ENCODE measurements at regions not wholly inside any gene's neighbourhood (a gene's known extent, or its start where the extent isn't known, plus 50 kb on each side); places are given as distances from the start of the nearest gene placed in this dataset.

DNA sequence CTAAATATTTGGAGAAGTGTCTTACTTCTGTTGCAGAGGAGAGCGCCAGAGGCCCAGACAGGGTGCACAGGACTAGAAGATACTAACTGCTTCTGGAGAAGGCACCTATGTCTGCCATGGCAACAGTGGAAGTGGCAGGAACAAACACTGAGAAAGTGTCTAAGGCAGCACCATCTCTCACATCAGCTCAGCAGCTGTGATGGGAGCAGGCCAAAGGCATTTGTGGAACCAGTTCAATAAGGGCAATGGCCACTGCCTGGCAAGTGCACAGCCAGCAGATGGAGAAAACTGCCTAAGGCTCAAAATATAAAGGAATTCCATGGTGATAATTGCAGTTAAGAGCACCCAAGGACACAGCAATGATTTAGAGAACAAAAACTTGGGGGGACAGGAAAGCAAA, 563.0 kb upstream of the CCDC54 start:
- DNase-seq (ENCODE audit: low read depth) = no peak
- H3K9me3 ChIP-seq (ENCODE audit: control insufficient read depth, low read length) = no peaks in the 10 kb centered on the region

DNA sequence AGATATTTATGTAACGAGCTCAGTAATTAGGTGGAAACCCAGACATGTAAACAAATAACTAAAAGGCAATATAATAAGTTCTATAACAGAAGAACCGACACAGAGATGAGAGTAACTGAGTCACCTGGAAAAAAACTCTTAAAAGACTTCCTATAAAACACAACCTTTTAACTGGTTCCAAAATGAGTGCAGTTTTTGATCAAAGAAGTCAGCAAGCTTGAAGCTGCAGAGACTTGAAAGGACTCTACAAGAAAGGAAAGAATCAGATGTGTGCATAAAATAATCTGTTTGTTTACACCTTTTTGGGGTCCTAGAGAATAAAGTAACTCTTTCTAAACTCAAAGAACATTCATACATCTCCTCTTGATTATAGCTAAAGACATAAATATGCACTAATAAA, 560.4 kb upstream of the CCDC54 start:
- Histone ChIP-seq H3K27me3 (replicated peaks; ENCODE audit: control insufficient read depth, insufficient read depth, low read length) (no peaks in the 10 kb centered on the region), H3K36me3 (ENCODE audit: control insufficient read depth, insufficient read depth, low read length, severe bottlenecking) (no peaks in the 10 kb centered on the region), H3K9me3 (ENCODE audit: control insufficient read depth, low read length) (no peaks in the 10 kb centered on the region), H3K9ac (ENCODE audit: low read length) (no peak overlapping the region), H3K4me3 (ENCODE audit: low read length) (no peak overlapping the region), H3K4me1 (ENCODE audit: control insufficient read depth, insufficient read depth, low read length) (peaks cover 14% of the 10 kb centered on the region)
- no peak for DNase-seq (ENCODE audit: low read depth)

More for the DNA sequence above, 563.0 kb upstream of the CCDC54 start:
- Histone ChIP-seq H3K9ac (ENCODE audit: low read length) (no peak overlapping the region), H3K4me1 (ENCODE audit: control insufficient read depth, insufficient read depth, low read length) (peaks cover 37% of the 10 kb centered on the region), H3K36me3 (ENCODE audit: control insufficient read depth, insufficient read depth, low read length, severe bottlenecking) (no peaks in the 10 kb centered on the region), H3K4me3 (ENCODE audit: low read length) (no peak overlapping the region), H3K27me3 (replicated peaks; ENCODE audit: control insufficient read depth, insufficient read depth, low read length) (no peaks in the 10 kb centered on the region)

GRCh38 chr3:106817706-106818105, 559.5 kb upstream of the CCDC54 start:
- Histone ChIP-seq H3K4me1 (ENCODE audit: control insufficient read depth, insufficient read depth, low read length) (peaks cover 14% of the 10 kb centered on the region), H3K4me3 (ENCODE audit: low read length) (no peak overlapping the region), H3K9me3 (ENCODE audit: control insufficient read depth, low read length) (no peaks in the 10 kb centered on the region), H3K27me3 (replicated peaks; ENCODE audit: control insufficient read depth, insufficient read depth, low read length) (no peaks in the 10 kb centered on the region), H3K9ac (ENCODE audit: low read length) (no peak overlapping the region), H3K36me3 (ENCODE audit: control insufficient read depth, insufficient read depth, low read length, severe bottlenecking) (no peaks in the 10 kb centered on the region)
- DNase-seq (ENCODE audit: low read depth) = no peak

DNA sequence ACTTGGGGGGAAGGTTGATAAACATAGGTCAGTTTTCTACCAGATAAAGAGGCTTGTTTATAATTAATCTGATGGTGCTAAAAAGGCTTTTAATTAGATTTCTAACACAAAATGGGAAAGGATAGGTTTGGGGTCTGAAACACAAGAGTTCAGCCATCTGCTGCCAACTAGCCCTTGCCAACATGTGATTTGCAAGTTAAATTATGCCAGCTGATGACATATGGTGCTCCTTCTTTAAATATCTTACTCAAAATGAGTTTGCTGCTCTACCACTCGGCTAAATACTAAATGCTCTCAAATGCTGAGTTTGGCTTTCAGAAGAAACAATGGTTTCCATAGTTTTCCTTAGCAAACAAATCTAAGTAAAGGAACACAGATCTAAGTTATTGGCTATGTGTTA, 557.8 kb upstream of the CCDC54 start:
- H3K9me3 ChIP-seq (ENCODE audit: control insufficient read depth, low read length) = no peaks in the 10 kb centered on the region
- no peak for DNase-seq (ENCODE audit: low read depth)
- H3K27me3 ChIP-seq (replicated peaks; ENCODE audit: control insufficient read depth, insufficient read depth, low read length) = no peaks in the 10 kb centered on the region
- H3K4me1 ChIP-seq (ENCODE audit: control insufficient read depth, insufficient read depth, low read length) = peaks cover 3% of the 10 kb centered on the region
- H3K36me3 ChIP-seq (ENCODE audit: control insufficient read depth, insufficient read depth, low read length, severe bottlenecking) = no peaks in the 10 kb centered on the region
- no peak overlapping the region for H3K9ac ChIP-seq (ENCODE audit: low read length)
- no peak overlapping the region for H3K4me3 ChIP-seq (ENCODE audit: low read length)

DNA sequence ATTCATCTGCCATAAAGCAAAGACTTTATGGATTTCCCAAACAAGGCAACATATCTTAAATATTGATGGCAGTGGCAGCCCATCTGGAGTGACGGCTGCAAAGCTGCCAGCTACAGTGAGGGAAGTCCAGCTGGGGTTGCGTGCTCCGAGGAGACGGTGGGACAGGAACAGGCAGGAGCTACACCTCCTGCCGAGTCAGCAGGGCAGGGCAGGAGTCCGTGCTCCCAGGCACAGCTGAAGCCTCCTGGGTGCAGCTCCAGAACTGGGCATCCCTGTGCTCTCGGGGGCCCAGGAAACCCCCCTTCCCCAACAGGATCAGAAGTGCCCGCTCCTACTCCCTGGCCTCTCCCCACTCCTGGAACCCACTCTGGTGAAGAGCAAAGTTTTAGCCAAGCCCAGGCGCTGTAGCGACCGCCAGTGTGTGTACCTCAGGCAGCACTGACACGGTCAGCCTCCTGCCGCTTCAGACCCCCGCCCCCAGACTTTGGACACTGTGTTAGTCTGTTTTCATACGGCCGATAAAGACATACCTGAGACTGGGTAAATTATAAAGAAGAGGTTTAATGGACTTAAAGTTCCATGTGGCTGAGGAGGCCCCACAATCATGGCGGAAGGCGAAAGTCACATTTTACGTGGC, 556.4 kb upstream of the CCDC54 start:
- Histone ChIP-seq H3K4me3 (ENCODE audit: low read length) (no peak overlapping the region), H3K9me3 (ENCODE audit: control insufficient read depth, low read length) (no peaks in the 10 kb centered on the region), H3K9ac (ENCODE audit: low read length) (no peak overlapping the region), H3K27me3 (replicated peaks; ENCODE audit: control insufficient read depth, insufficient read depth, low read length) (no peaks in the 10 kb centered on the region), H3K36me3 (ENCODE audit: control insufficient read depth, insufficient read depth, low read length, severe bottlenecking) (no peaks in the 10 kb centered on the region), H3K4me1 (ENCODE audit: control insufficient read depth, insufficient read depth, low read length) (peaks cover 14% of the 10 kb centered on the region)
- no peak for DNase-seq (ENCODE audit: low read depth)

DNA sequence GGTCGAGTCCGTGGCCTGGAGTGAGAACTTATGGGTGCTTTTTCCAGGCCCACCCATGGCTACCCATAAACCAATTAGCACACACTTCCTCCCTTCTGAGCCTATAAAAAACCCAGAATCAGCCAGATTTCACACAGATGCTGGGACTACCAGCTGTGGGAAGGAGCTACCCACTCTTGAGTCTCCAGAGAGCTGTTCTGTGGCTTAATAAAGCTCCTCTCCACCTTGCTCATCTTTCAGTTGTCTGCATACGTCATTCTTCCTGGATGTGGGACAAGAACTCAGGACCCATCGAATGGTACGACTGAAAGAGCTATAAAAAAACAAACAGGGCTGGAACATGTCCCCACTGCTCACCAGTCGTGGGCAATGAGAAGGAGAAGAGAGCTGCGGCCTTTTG, 555.4 kb upstream of the CCDC54 start:
- H3K36me3 ChIP-seq (ENCODE audit: control insufficient read depth, insufficient read depth, low read length, severe bottlenecking) = no peaks in the 10 kb centered on the region
- H3K4me1 ChIP-seq (ENCODE audit: control insufficient read depth, insufficient read depth, low read length) = peaks cover 22% of the 10 kb centered on the region
- DNase-seq (ENCODE audit: low read depth) = no peak
- no peaks in the 10 kb centered on the region for H3K9me3 ChIP-seq (ENCODE audit: control insufficient read depth, low read length)
- H3K4me3 ChIP-seq (ENCODE audit: low read length) = no peak overlapping the region
- H3K9ac ChIP-seq (ENCODE audit: low read length) = no peak overlapping the region
- H3K27me3 ChIP-seq (replicated peaks; ENCODE audit: control insufficient read depth, insufficient read depth, low read length) = no peaks in the 10 kb centered on the region

GRCh38 chr3:106822204-106822603, 555.0 kb upstream of the CCDC54 start:
- Histone ChIP-seq H3K36me3 (ENCODE audit: control insufficient read depth, insufficient read depth, low read length, severe bottlenecking) (no peaks in the 10 kb centered on the region), H3K9me3 (ENCODE audit: control insufficient read depth, low read length) (no peaks in the 10 kb centered on the region), H3K4me3 (ENCODE audit: low read length) (no peak overlapping the region), H3K27me3 (replicated peaks; ENCODE audit: control insufficient read depth, insufficient read depth, low read length) (no peaks in the 10 kb centered on the region), H3K4me1 (ENCODE audit: control insufficient read depth, insufficient read depth, low read length) (peaks cover 22% of the 10 kb centered on the region), H3K9ac (ENCODE audit: low read length) (no peak overlapping the region)
- DNase-seq (ENCODE audit: low read depth) = no peak

GRCh38 chr3:106823701-106824100, 553.5 kb upstream of the CCDC54 start:
- no peaks in the 10 kb centered on the region for H3K27me3 ChIP-seq (replicated peaks; ENCODE audit: control insufficient read depth, insufficient read depth, low read length)
- no peaks in the 10 kb centered on the region for H3K36me3 ChIP-seq (ENCODE audit: control insufficient read depth, insufficient read depth, low read length, severe bottlenecking)
- no peak overlapping the region for H3K9ac ChIP-seq (ENCODE audit: low read length)
- H3K4me3 ChIP-seq (ENCODE audit: low read length) = no peak overlapping the region
- no peak for DNase-seq (ENCODE audit: low read depth)
- no peaks in the 10 kb centered on the region for H3K9me3 ChIP-seq (ENCODE audit: control insufficient read depth, low read length)
- peaks cover 22% of the 10 kb centered on the region for H3K4me1 ChIP-seq (ENCODE audit: control insufficient read depth, insufficient read depth, low read length)

DNA sequence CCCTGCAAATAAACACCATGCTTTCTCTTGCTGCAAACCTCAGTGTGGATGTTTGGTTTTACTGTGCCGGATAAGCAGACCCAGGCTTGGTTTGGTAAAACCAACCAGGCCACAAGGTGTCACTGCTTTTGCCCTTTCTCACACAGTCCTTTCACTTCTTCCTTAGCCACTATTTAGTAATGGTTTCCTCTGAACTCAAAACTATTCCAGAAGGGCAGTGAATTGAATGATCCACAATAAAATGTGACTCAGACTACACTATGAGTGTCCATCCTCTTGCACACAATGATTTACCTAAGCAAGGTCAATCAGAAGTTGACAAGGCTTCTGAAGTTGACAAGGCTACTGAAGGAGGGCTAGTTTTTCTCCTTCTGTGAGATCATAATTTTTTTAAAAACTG, 552.4 kb upstream of the CCDC54 start:
- no peak overlapping the region for H3K4me3 ChIP-seq (ENCODE audit: low read length)
- H3K9me3 ChIP-seq (ENCODE audit: control insufficient read depth, low read length) = no peaks in the 10 kb centered on the region
- no peak overlapping the region for H3K9ac ChIP-seq (ENCODE audit: low read length)
- H3K27me3 ChIP-seq (replicated peaks; ENCODE audit: control insufficient read depth, insufficient read depth, low read length) = no peaks in the 10 kb centered on the region
- H3K4me1 ChIP-seq (ENCODE audit: control insufficient read depth, insufficient read depth, low read length) = peaks cover 22% of the 10 kb centered on the region
- H3K36me3 ChIP-seq (ENCODE audit: control insufficient read depth, insufficient read depth, low read length, severe bottlenecking) = no peaks in the 10 kb centered on the region
- peak; percentile 22 for DNase-seq (ENCODE audit: low read depth)

- Histone ChIP-seq H3K9me3 (ENCODE audit: control insufficient read depth, low read length) (no peaks in the 10 kb centered on the region), H3K27me3 (replicated peaks; ENCODE audit: control insufficient read depth, insufficient read depth, low read length) (no peaks in the 10 kb centered on the region), H3K36me3 (ENCODE audit: control insufficient read depth, insufficient read depth, low read length, severe bottlenecking) (no peaks in the 10 kb centered on the region), H3K4me1 (ENCODE audit: control insufficient read depth, insufficient read depth, low read length) (peaks cover 22% of the 10 kb centered on the region), H3K9ac (ENCODE audit: low read length) (no peak overlapping the region), H3K4me3 (ENCODE audit: low read length) (no peak overlapping the region)
- DNase-seq (ENCODE audit: low read depth) = peak; percentile 79
Observed at GRCh38 chr3:106825962-106826605, 551.2 kb upstream of the CCDC54 start.

DNA sequence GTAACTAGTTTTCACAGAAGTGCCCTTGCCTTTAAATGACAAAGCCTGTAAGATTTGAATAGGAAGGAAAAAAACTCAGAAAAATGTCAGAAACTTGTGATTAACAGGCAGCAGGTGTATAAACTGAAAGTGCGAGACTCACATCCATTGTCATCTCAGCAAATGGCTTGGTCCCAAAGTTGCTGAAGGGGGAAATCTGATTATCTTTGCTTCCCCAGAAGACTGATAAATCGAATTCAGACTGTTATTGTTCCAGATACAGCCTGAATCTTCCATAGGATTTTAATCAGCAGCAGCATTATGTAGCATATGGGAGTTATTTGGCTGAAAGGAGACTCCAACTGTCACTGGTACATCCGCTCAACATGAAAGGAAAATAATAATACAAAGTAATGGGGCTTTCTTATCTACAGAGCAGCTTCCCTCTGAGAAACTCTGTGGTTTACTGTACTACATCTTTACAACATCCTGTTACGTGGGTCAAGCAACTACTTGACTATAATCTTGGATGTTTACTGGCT, 550.4 kb upstream of the CCDC54 start:
- H3K4me3 ChIP-seq (ENCODE audit: low read length) = no peak overlapping the region
- no peaks in the 10 kb centered on the region for H3K27me3 ChIP-seq (replicated peaks; ENCODE audit: control insufficient read depth, insufficient read depth, low read length)
- no peaks in the 10 kb centered on the region for H3K36me3 ChIP-seq (ENCODE audit: control insufficient read depth, insufficient read depth, low read length, severe bottlenecking)
- H3K9ac ChIP-seq (ENCODE audit: low read length) = no peak overlapping the region
- peaks cover 1% of the 10 kb centered on the region for H3K9me3 ChIP-seq (ENCODE audit: control insufficient read depth, low read length)
- peaks cover 22% of the 10 kb centered on the region for H3K4me1 ChIP-seq (ENCODE audit: control insufficient read depth, insufficient read depth, low read length)
- no peak for DNase-seq (ENCODE audit: low read depth)
